GM12878 (cell line): ENCODE measurements at regions not wholly inside any gene's neighbourhood (a gene's known extent, or its start where the extent isn't known, plus 50 kb on each side); places are given as distances from the start of the nearest gene placed in this dataset.

Source experiments
- ATAC-seq: fragments of 200-7000 bp; cut with Tn5 transposase; 3 replicates; pipeline ENCODE4 v1.9.1; 2020; ENCODE audit warnings: mild to moderate bottlenecking, moderate library complexity
- BruUV-seq: library from RNA; stranded (reverse); fragments of 400-500 nt; replicated peaks from 2 replicates; lab custom pipeline; 2021; lab: Mats Ljungman, UMichigan
- CTCF ChIA-PET: fragments of 300-600 bp; sonication (Branson Sonifier 250); formaldehyde crosslinking; extraction: SDS; loops from one replicate; lab custom pipeline; 2021; ENCODE audit warnings: inconsistent platforms; lab: Yijun Ruan, JAX
- POLR2A ChIA-PET: fragments of 350-600 bp; formaldehyde crosslinking; extraction: SDS; loops from one replicate; lab custom pipeline; 2021; ENCODE audit warnings: inconsistent platforms; lab: Charles Lee
- RAD21 ChIA-PET: fragments of 300-600 bp; sonication (Branson Sonifier 250); formaldehyde crosslinking; loops from one replicate; lab custom pipeline; 2023; ENCODE audit warnings: antibody characterized with exemption; ENCODE audit not compliant: unreplicated experiment; lab: Charles Lee
- SMC1A ChIA-PET: fragments of 300-600 bp; sonication (Branson Sonifier 250); formaldehyde crosslinking; loops from one replicate; lab custom pipeline; 2023; ENCODE audit not compliant: unreplicated experiment, uncharacterized antibody; lab: Charles Lee
- DNase-seq: peaks from one replicate; pipeline ENCODE4 v3.0.0-alpha.2; 2011; ENCODE audit warnings: low read depth, low spot score
- FAIRE-seq: peaks from 3 replicates; lab custom pipeline; 2011; peaks lifted over from hg19 to GRCh38; lab: Jason Lieb, UNC
- H2AFZ ChIP-seq: 2 replicates; pipeline ENCODE4 v1.6.0; 2011; ENCODE audit warnings: low read depth, low read length, control low read depth; ENCODE audit not compliant: control insufficient read depth
- H3K27ac ChIP-seq: 2 replicates; pipeline ENCODE4 v1.5.1; 2011; ENCODE audit warnings: control low read depth; ENCODE audit not compliant: control insufficient read depth, insufficient read depth
- H3K27me3 ChIP-seq, 2 experiments: replicated peaks in 1 of 2; 2 replicates each; pipeline versions ENCODE4 v1.6.0 to v1.6.1; 2011; ENCODE audit warnings: low read length in 1 of 2; ENCODE audit not compliant: control insufficient read depth in 2 of 2, insufficient read depth in 2 of 2
- H3K36me3 ChIP-seq, 2 experiments: 2 replicates each; pipeline ENCODE4 v1.5.1; 2011; ENCODE audit warnings: low read length in 1 of 2; ENCODE audit not compliant: control insufficient read depth in 2 of 2, insufficient read depth in 2 of 2
- H3K4me1 ChIP-seq: 2 replicates; pipeline ENCODE4 v1.6.1; 2011; ENCODE audit warnings: mild to moderate bottlenecking, low read length, moderate library complexity, mixed read lengths; ENCODE audit not compliant: control insufficient read depth, insufficient read depth
- H3K4me2 ChIP-seq: 2 replicates; pipeline ENCODE4 v1.6.0; 2011; ENCODE audit warnings: control low read depth; ENCODE audit not compliant: control insufficient read depth, insufficient read depth
- H3K4me3 ChIP-seq: fragments of 200-600 bp; sonication (generic); 2 replicates; pipeline ENCODE4 v1.5.1; 2016
- H3K79me2 ChIP-seq: 2 replicates; pipeline ENCODE4 v1.6.0; 2011; ENCODE audit warnings: low read length; ENCODE audit not compliant: control insufficient read depth, insufficient read depth
- H3K9ac ChIP-seq: 2 replicates; pipeline ENCODE4 v1.8.0; 2011; ENCODE audit warnings: low read length, control low read depth, mixed read lengths; ENCODE audit not compliant: control insufficient read depth, insufficient read depth
- H3K9me3 ChIP-seq: replicated peaks from 3 replicates; pipeline ENCODE4 v1.5.1; 2011; ENCODE audit warnings: mild to moderate bottlenecking, low read length; ENCODE audit not compliant: control insufficient read depth, insufficient read depth
- H4K20me1 ChIP-seq: 2 replicates; pipeline ENCODE4 v1.6.0; 2011; ENCODE audit not compliant: control insufficient read depth, insufficient read depth
- ATF7 ChIP-seq: fragments of 450-650 bp; IDR thresholded peaks from 2 replicates; pipeline ENCODE4 v1.6.1; 2016; ENCODE audit warnings: low read depth, mild to moderate bottlenecking
- ETV6 ChIP-seq, 2 experiments: fragments of 450-650 bp in 1 of 2; IDR thresholded peaks in 1 of 2; conservative IDR thresholded peaks in 1 of 2; 2 replicates each; pipeline ENCODE4 v1.6.1; 2014; ENCODE audit warnings: antibody characterized with exemption in 1 of 2, borderline replicate concordance in 1 of 2, low read depth in 1 of 2, mild to moderate bottlenecking in 1 of 2, moderate library complexity in 1 of 2
- GATAD2B ChIP-seq: fragments of 450-650 bp; conservative IDR thresholded peaks from 2 replicates; pipeline ENCODE4 v1.6.1; 2017; ENCODE audit warnings: low read depth, mild to moderate bottlenecking, moderate library complexity
- MAX ChIP-seq: IDR thresholded peaks from 2 replicates; pipeline ENCODE4 v1.6.1; 2012; ENCODE audit warnings: low read depth, low read length, improper control_type of control experiment
- NFYB ChIP-seq: IDR thresholded peaks from 2 replicates; pipeline ENCODE4 v1.6.1; 2011; ENCODE audit warnings: low read depth, mild to moderate bottlenecking, low read length, improper control_type of control experiment, moderate library complexity; ENCODE audit not compliant: insufficient read depth
- NR2C1 ChIP-seq: fragments of 450-650 bp; IDR thresholded peaks from 2 replicates; pipeline ENCODE4 v1.6.1; 2017; ENCODE audit warnings: antibody characterized with exemption, mild to moderate bottlenecking, moderate library complexity
- NR2F1 ChIP-seq: fragments of 450-650 bp; conservative IDR thresholded peaks from 2 replicates; pipeline ENCODE4 v1.6.1; 2017; ENCODE audit warnings: mild to moderate bottlenecking
- PAX8 ChIP-seq: fragments of 450-650 bp; IDR thresholded peaks from 2 replicates; pipeline ENCODE4 v1.6.1; 2017; ENCODE audit warnings: mild to moderate bottlenecking, moderate library complexity
- PBX3 ChIP-seq: IDR thresholded peaks from 2 replicates; pipeline ENCODE4 v1.6.1; 2011; ENCODE audit warnings: mild to moderate bottlenecking, low read depth, low read length, moderate library complexity; ENCODE audit not compliant: insufficient replicate concordance
- POLR2AphosphoS5 ChIP-seq: IDR thresholded peaks from 2 replicates; pipeline ENCODE4 v1.6.1; 2011; ENCODE audit warnings: mild to moderate bottlenecking, low read length, inconsistent platforms
- RFX5 ChIP-seq: IDR thresholded peaks from 2 replicates; pipeline ENCODE4 v1.6.1; 2011; ENCODE audit warnings: low read depth, low read length, improper control_type of control experiment
- SRF ChIP-seq, 2 experiments: IDR thresholded peaks; 2 replicates each; pipeline ENCODE4 v1.6.1; 2011; ENCODE audit warnings: low read depth in 2 of 2, low read length in 2 of 2, mild to moderate bottlenecking in 1 of 2, moderate library complexity in 1 of 2
- ZBED1 ChIP-seq: IDR thresholded peaks from 2 replicates; pipeline ENCODE4 v1.6.1; 2016; ENCODE audit warnings: borderline replicate concordance
- ZBTB11 ChIP-seq: fragments of 450-650 bp; formaldehyde crosslinking; IDR thresholded peaks from 2 replicates; pipeline ENCODE4 v1.5.0; 2022; ENCODE audit warnings: mild to moderate bottlenecking, missing genetic modification characterization
- ZNF24 ChIP-seq: fragments of 450-650 bp; IDR thresholded peaks from 2 replicates; pipeline ENCODE4 v1.6.1; 2017; ENCODE audit warnings: antibody characterized with exemption, mild to moderate bottlenecking
- ZNF592 ChIP-seq: fragments of 450-650 bp; IDR thresholded peaks from 2 replicates; pipeline ENCODE4 v1.6.1; 2017; ENCODE audit warnings: mild to moderate bottlenecking, moderate library complexity
- WGBS: methylation state at CpG from one replicate; pipeline ENCODE4 v1.1.6; 2016; ENCODE audit warnings: low lambda C conversion rate; ENCODE audit not compliant: insufficient replicate concordance, insufficient coverage; ENCODE audit errors: missing lambda C conversion rate; 5-methylcytosine and 5-hydroxymethylcytosine counted together
- in situ Hi-C: fragments of 300-500 bp; cut with MboI; formaldehyde crosslinking; loops from 9 replicates; pipeline ENCODE4 v1.14.3; 2018; ENCODE audit warnings: mixed read lengths
- intact Hi-C: fragments of 100-400 bp; cut with micrococcal nuclease; formaldehyde crosslinking; loops from one replicate; pipeline ENCODE4 v1.14.2; 2022; ENCODE audit not compliant: unreplicated experiment

GRCh38 chr10:3424111-3424851, 251.7 kb upstream of the PITRM1 start:
- H4K20me1 ChIP-seq, result no peaks in the 10 kb centered on the region
- no peak overlapping the region for H2AFZ ChIP-seq
- DNase-seq (no peak), ATAC-seq (no peak), FAIRE-seq (no peak)
- 31% methylated on average over 26 of the region's 26 CpGs for WGBS
- SMC1A ChIA-PET, result no interaction called here
- CTCF ChIA-PET, result no interaction called here
- RAD21 ChIA-PET, result no interaction called here
- H3K27ac ChIP-seq, result no peak overlapping the region
- intact Hi-C loops (no loop called here), in situ Hi-C loops (no loop called here)
- H3K9ac ChIP-seq, result no peak overlapping the region
- no peaks in the 10 kb centered on the region; the same call in 2 of the 3 replicates for H3K9me3 ChIP-seq
- H3K4me3 ChIP-seq, result no peak overlapping the region
- no peaks in the 10 kb centered on the region for H3K36me3 ChIP-seq
- POLR2A ChIA-PET, result no interaction called here
- no peaks in the 10 kb centered on the region for H3K79me2 ChIP-seq
- H3K4me2 ChIP-seq, result no peak overlapping the region
- no TSS peak for BruUV-seq
- no peaks in the 10 kb centered on the region for H3K4me1 ChIP-seq
- H3K27me3 ChIP-seq, result no peaks in the 10 kb centered on the region; a peak in 1 of 4 replicates
- TF ChIP-seq ZNF592 (no peak), RFX5 (no peak), GATAD2B (no peak), ETV6 (conservative IDR thresholded peaks at IDR 0.05 in 1 of 2, IDR thresholded peaks at IDR 0.05 in 1 of 2; ENCODE audit: borderline replicate concordance in 1 of 2, low read depth in 1 of 2) (no peak), NR2F1 (no peak), NFYB (no peak), ATF7 (no peak), SRF (IDR thresholded peaks at IDR 0.05; ENCODE audit: low read depth in 2 of 2, low read length in 2 of 2) (no peak), POLR2AphosphoS5 (no peak), NR2C1 (no peak), PBX3 (no peak), MAX (no peak), ZBED1 (no peak), ZNF24 (no peak), ZBTB11 (CRISPR knock-in tag) (no peak), PAX8 (no peak)
